Endothelial cell of umbilical vein (primary cell): ENCODE measurements at regions not wholly inside any gene's neighbourhood (a gene's known extent, or its start where the extent isn't known, plus 50 kb on each side); places are given as distances from the start of the nearest gene placed in this dataset.
"Not testable (repeated sequence)": the region's sequence is repeated elsewhere in the genome, so short reads cannot be mapped to it uniquely, and the experiment has no call there.

Experiments used
- BruUV-seq: library from RNA; stranded (reverse); fragments of 400-500 nt; replicated peaks from 2 replicates; lab custom pipeline; 2021; lab: Mats Ljungman, UMichigan
- CTCF ChIA-PET: fragments of 300-600, 350-600 bp; sonication (Branson Sonifier 250); formaldehyde crosslinking; loops from one replicate; lab custom pipeline; 2021; ENCODE audit warnings: antibody characterized with exemption, inconsistent platforms; lab: Charles Lee
- POLR2A ChIA-PET: fragments of 300-600, 350-600 bp; sonication (Branson Sonifier 250); formaldehyde crosslinking; loops from one replicate; lab custom pipeline; 2021; ENCODE audit warnings: antibody characterized with exemption, inconsistent platforms; lab: Charles Lee
- DNase-seq: peaks from one replicate; pipeline ENCODE4 v3.0.0-alpha.2; 2011; ENCODE audit warnings: low read depth, low spot score
- FAIRE-seq: peaks from 2 replicates; lab custom pipeline; 2011; peaks lifted over from hg19 to GRCh38; lab: Jason Lieb, UNC
- H2AFZ ChIP-seq: 2 replicates; pipeline ENCODE4 v1.6.0; 2012; ENCODE audit warnings: low read depth, low read length, control low read depth, inconsistent platforms
- H3K27ac ChIP-seq: 2 replicates; pipeline ENCODE4 v1.5.1; 2011; ENCODE audit warnings: low read depth, mild to moderate bottlenecking, control low read depth, low read length, moderate library complexity; ENCODE audit not compliant: insufficient read depth
- H3K27me3 ChIP-seq, 2 experiments: 2 replicates each; pipeline versions ENCODE4 v1.6.0 to v1.6.1; 2011; ENCODE audit warnings: low read length in 2 of 2, mixed read lengths in 1 of 2; ENCODE audit not compliant: control insufficient read depth in 2 of 2, insufficient read depth in 2 of 2
- H3K36me3 ChIP-seq, 2 experiments: 2 replicates in 1 of 2; 3 replicates in 1 of 2; pipeline ENCODE4 v1.5.1; 2011; ENCODE audit warnings: low read length in 2 of 2, mild to moderate bottlenecking in 1 of 2, moderate library complexity in 1 of 2; ENCODE audit not compliant: control insufficient read depth in 2 of 2, insufficient read depth in 2 of 2; ENCODE audit errors: extremely low read depth in 1 of 2
- H3K4me1 ChIP-seq: 3 replicates; pipeline ENCODE4 v1.5.1; 2011; ENCODE audit warnings: mild to moderate bottlenecking, low read length; ENCODE audit not compliant: control insufficient read depth, insufficient read depth; ENCODE audit errors: extremely low read depth
- H3K4me2 ChIP-seq: 2 replicates; pipeline ENCODE4 v1.6.1; 2011; ENCODE audit warnings: low read length, control low read depth, mixed read lengths; ENCODE audit not compliant: insufficient read depth
- H3K4me3 ChIP-seq, 3 experiments: fragments of 200-600 bp in 1 of 3; sonication (generic), shearing (Covaris generic) in 1 of 3; replicated peaks in 1 of 3; 2 replicates each; pipeline ENCODE4 v1.5.1; 2011 to 2016; ENCODE audit warnings: control low read depth in 3 of 3, low read length in 3 of 3, mild to moderate bottlenecking in 2 of 3, inconsistent platforms in 1 of 3, low read depth in 1 of 3, moderate library complexity in 1 of 3; ENCODE audit not compliant: insufficient read depth in 1 of 3
- H3K79me2 ChIP-seq: 2 replicates; pipeline ENCODE4 v1.6.0; 2012; ENCODE audit warnings: low read length, inconsistent platforms; ENCODE audit not compliant: control insufficient read depth, insufficient read depth
- H3K9ac ChIP-seq: replicated peaks from 2 replicates; pipeline ENCODE3; 2011; ENCODE audit warnings: low read length, control low read depth; ENCODE audit not compliant: insufficient read depth; ENCODE audit errors: extremely low read depth
- H3K9me1 ChIP-seq: replicated peaks from 3 replicates; pipeline ENCODE4 v1.6.0; 2011; ENCODE audit warnings: mild to moderate bottlenecking, low read length; ENCODE audit not compliant: control insufficient read depth, insufficient read depth; ENCODE audit errors: extremely low read depth
- H3K9me3 ChIP-seq: replicated peaks from 2 replicates; pipeline ENCODE4 v1.5.1; 2012; ENCODE audit warnings: low read length, inconsistent platforms; ENCODE audit not compliant: control insufficient read depth, insufficient read depth
- H4K20me1 ChIP-seq: replicated peaks from 2 replicates; pipeline ENCODE3; 2011; ENCODE audit warnings: mild to moderate bottlenecking, low read length; ENCODE audit not compliant: control insufficient read depth, insufficient read depth; ENCODE audit errors: extremely low read depth
- EZH2 ChIP-seq: IDR thresholded peaks from 2 replicates; pipeline ENCODE4 v1.6.1; 2012; ENCODE audit warnings: borderline replicate concordance, low read depth, mild to moderate bottlenecking, moderate library complexity, low read length, inconsistent platforms; ENCODE audit not compliant: severe bottlenecking
- FOS ChIP-seq: IDR thresholded peaks from 2 replicates; pipeline ENCODE4 v1.6.1; 2011; ENCODE audit warnings: mild to moderate bottlenecking, low read length, moderate library complexity, borderline replicate concordance; ENCODE audit not compliant: insufficient read depth
- GATA2 ChIP-seq: IDR thresholded peaks from 2 replicates; pipeline ENCODE4 v1.7.0; 2011; ENCODE audit warnings: low read depth, mild to moderate bottlenecking, moderate library complexity, mixed read lengths, low read length; ENCODE audit not compliant: insufficient read length, insufficient read depth
- JUN ChIP-seq: IDR thresholded peaks from 2 replicates; pipeline ENCODE4 v1.6.1; 2011; ENCODE audit warnings: borderline replicate concordance, low read depth; ENCODE audit not compliant: insufficient read length, insufficient read depth
- MYC ChIP-seq: IDR thresholded peaks from one replicate; pipeline ENCODE4 v1.6.1; 2011; ENCODE audit warnings: mild to moderate bottlenecking, low read depth, low read length
- POLR2A ChIP-seq: IDR thresholded peaks from 2 replicates; pipeline ENCODE4 v1.6.1; 2012; ENCODE audit warnings: low read depth, mild to moderate bottlenecking, control low read depth, low read length
- POLR2AphosphoS5 ChIP-seq: IDR thresholded peaks from 2 replicates; pipeline ENCODE4 v1.6.1; 2012; ENCODE audit warnings: low read depth, mild to moderate bottlenecking, control low read depth, low read length, moderate library complexity; ENCODE audit not compliant: insufficient read depth
- dilution Hi-C: fragments of 300-500 bp; cut with MboI; formaldehyde crosslinking; loops from one replicate; pipeline ENCODE4 v1.15.0; 2019; ENCODE audit warnings: low sequenced_read_pairs; ENCODE audit not compliant: extremely low pct_ligation_motif_present
- intact Hi-C: fragments of 100-400 bp; cut with micrococcal nuclease; formaldehyde crosslinking; loops from one replicate; pipeline ENCODE4 v1.10.0; 2022
- TF ChIP-seq, protein P1 (sequence below): IDR thresholded peaks from 2 replicates; pipeline ENCODE4 v1.6.1; 2011; ENCODE audit not compliant: insufficient read depth, insufficient read length
- TF ChIP-seq, protein P2 (sequence below), 2 donors: IDR thresholded peaks; 1 replicate in 1 of 2; 2 replicates in 1 of 2; pipeline ENCODE4 v1.5.1; 2011; ENCODE audit warnings: low read length in 2 of 2, mild to moderate bottlenecking in 2 of 2, moderate library complexity in 2 of 2, control low read depth in 1 of 2, inconsistent platforms in 1 of 2, low read depth in 1 of 2; ENCODE audit not compliant: insufficient read depth in 1 of 2; ENCODE audit errors: extremely low read depth in 1 of 2

- no peaks in the 10 kb centered on the region for H3K79me2 ChIP-seq
- H3K9me1 ChIP-seq, result no peaks in the 10 kb centered on the region
- no peak for TF ChIP-seq POLR2A
- TF ChIP-seq JUN, result no peak
- TF ChIP-seq EZH2, result no peak
- TF ChIP-seq, protein P1, sequence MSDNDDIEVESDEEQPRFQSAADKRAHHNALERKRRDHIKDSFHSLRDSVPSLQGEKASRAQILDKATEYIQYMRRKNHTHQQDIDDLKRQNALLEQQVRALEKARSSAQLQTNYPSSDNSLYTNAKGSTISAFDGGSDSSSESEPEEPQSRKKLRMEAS, result no peak
- no peak for TF ChIP-seq GATA2
- TF ChIP-seq, protein P2, sequence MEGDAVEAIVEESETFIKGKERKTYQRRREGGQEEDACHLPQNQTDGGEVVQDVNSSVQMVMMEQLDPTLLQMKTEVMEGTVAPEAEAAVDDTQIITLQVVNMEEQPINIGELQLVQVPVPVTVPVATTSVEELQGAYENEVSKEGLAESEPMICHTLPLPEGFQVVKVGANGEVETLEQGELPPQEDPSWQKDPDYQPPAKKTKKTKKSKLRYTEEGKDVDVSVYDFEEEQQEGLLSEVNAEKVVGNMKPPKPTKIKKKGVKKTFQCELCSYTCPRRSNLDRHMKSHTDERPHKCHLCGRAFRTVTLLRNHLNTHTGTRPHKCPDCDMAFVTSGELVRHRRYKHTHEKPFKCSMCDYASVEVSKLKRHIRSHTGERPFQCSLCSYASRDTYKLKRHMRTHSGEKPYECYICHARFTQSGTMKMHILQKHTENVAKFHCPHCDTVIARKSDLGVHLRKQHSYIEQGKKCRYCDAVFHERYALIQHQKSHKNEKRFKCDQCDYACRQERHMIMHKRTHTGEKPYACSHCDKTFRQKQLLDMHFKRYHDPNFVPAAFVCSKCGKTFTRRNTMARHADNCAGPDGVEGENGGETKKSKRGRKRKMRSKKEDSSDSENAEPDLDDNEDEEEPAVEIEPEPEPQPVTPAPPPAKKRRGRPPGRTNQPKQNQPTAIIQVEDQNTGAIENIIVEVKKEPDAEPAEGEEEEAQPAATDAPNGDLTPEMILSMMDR (IDR thresholded peaks at IDR 0.05; ENCODE audit: extremely low read depth in 1 of 2, insufficient read depth in 1 of 2, low read depth in 1 of 2, low read length in 2 of 2), result no peak
- no peak for TF ChIP-seq FOS
- no peak for TF ChIP-seq POLR2AphosphoS5
- no peak for TF ChIP-seq MYC
- H3K4me1 ChIP-seq, result no peaks in the 10 kb centered on the region
- H3K36me3 ChIP-seq, result no peaks in the 10 kb centered on the region
- DNase-seq (no peak), FAIRE-seq (no peak)
- H3K4me3 ChIP-seq, result no peak overlapping the region
- POLR2A ChIA-PET, result no interaction called here
- H3K27ac ChIP-seq, result no peak overlapping the region
- dilution Hi-C loops (no loop called here), intact Hi-C loops (no loop called here)
- H3K4me2 ChIP-seq, result no peak overlapping the region
- no TSS peak for BruUV-seq
- no peak overlapping the region for H3K9ac ChIP-seq
- CTCF ChIA-PET, result no interaction called here
- no peaks in the 10 kb centered on the region for H3K27me3 ChIP-seq
- no peak overlapping the region for H2AFZ ChIP-seq
- no peaks in the 10 kb centered on the region for H4K20me1 ChIP-seq
- peaks cover 4% of the 10 kb centered on the region for H3K9me3 ChIP-seq
Observed at GRCh38 chr16:76713191-76713590, 436.0 kb downstream of the CNTNAP4 start.

DNA sequence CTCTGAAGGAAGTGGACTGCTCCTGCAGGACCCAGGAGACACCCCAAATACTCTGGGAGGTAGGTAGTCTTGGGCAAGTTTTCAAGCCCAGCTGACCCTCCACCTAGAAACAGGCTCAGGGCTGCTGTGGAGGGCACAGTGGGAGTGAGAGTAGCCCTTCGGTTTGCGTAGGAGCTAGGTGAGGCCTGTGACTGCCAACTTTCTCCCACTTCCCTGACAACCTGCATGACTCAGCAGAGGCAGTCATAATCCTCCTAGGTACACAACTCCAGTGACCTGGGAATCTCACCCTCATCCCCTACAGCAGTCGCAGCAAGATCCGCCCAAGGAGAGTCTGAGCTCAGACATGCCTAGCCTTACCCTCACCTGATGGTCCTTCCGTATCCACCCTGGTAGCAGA, 439.1 kb downstream of the CNTNAP4 start:
- H3K4me3 ChIP-seq, H2AFZ ChIP-seq, FAIRE-seq, H4K20me1 ChIP-seq, dilution Hi-C loops, H3K27me3 ChIP-seq, DNase-seq, H3K79me2 ChIP-seq, H3K9me3 ChIP-seq, POLR2A ChIA-PET, BruUV-seq, H3K27ac ChIP-seq, H3K36me3 ChIP-seq, H3K9ac ChIP-seq, H3K9me1 ChIP-seq, intact Hi-C loops, H3K4me1 ChIP-seq, H3K4me2 ChIP-seq, CTCF ChIA-PET: not testable (repeated sequence)
